GM21723 (cell line): ENCODE measurements at regions not wholly inside any gene's neighbourhood (a gene's known extent, or its start where the extent isn't known, plus 50 kb on each side); places are given as distances from the start of the nearest gene placed in this dataset.

Experiments used
- ATAC-seq: cut with Tn5 transposase; IDR thresholded peaks from one replicate; pipeline ENCODE4 v1.9.1; 2021; ENCODE audit warnings: mild to moderate bottlenecking, moderate library complexity; ENCODE audit not compliant: unreplicated experiment

DNA sequence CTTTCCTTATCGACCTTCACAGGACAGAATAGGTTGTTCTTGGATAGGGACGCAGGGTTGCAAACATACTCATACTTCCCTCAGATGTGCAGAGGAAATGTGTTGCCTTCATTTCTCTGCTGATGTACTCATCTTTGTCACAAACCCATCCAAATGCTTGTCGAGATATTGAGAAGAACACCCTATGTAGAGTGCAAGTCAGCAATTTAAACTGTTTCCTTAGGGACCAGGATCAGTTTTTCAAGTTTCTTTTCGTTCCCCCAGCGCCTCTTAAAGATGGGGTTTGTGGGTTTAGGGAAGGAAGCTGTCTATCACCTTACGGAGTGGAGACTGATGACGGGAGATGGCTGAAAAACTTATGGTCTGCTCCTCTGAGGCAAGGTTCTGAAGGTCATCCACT lies 474.2 kb downstream of the EPHA4 start:
- ATAC-seq = no peak

DNA sequence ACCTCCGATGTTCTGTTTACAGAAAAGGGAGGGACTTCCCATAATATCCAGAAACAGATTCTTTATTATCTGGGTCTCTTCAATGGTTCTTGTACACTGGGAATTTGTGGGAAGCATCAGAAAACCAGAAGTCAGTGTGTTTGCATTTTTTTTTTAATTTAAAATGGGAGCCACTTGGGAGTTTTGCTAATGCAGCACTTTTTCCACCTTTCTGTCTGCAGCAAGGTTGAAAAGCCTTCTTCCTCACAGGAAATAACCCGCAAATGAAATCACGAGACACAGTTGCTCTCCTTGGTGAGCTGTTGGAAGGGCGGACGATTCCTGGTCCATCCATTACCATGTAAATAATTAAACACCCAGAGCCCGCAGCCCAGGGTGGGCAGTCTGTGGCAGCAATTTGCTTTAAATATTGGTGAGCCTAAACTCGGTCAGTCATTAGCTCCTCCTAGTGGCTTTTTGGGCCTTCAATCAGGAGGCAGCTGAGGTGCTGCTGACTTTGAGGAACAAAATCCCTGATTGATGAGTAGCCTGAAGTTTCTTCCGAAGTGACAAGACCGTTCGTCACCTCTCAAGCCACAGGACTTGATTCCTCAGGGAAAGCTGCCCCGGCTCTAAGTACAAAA lies 471.5 kb downstream of the EPHA4 start:
- no peak for ATAC-seq

DNA sequence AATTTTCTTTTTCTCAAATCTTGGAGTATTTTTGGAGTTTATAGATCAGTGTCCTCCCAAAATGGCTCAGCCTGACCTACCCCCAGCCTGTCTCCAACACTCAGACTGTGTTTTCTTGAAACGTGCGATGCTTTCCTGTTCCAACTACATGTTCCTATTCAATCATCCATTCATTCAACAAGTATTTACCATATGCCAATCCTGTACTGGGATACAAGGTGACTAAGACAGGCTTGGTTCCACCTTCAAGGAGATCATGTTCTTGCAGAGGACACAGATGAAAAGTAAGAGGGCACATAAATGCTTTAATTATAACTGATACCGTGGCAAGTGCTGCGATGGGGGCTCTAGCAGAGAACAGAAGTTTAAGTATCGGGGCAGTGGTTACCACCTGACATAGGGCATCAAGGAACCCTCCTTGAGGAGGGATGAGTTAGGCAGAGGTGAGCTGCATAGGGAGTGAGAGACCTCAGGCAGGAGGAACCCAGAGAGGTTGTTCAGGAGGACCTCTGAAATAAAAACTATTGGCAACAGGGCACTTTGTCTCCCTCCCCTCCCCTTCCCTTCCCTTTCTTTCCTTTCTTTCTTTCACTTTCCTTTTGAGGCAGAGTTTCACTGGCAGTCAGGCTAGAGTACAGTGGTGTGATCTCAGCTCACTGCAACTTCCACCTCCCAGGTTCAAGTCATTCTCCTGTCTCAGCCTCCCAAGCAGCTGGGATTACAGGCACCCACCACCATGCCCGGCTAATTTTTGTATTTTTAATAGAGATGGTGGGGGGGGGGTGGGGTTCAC lies 469.0 kb downstream of the EPHA4 start:
- peak; percentile 63 for ATAC-seq

DNA sequence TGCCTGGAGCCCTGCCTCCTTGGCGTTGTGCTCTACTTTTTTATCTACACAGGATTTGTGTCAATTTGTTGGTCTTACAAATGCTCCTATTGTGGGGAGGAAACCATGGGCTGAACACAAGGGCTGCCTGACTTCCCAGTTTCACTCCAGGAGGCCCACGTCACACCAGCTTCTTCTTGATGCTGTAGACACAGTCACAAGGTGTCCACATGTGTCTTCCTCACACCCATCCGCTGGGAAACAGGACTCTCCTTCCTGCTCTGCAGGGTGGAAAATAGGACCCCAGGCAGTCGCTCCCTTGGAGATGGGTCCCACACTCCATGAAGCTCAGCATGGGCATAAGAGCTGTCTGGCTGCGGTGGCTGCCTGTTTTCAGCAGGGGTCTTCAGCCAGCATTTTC lies 468.2 kb downstream of the EPHA4 start:
- ATAC-seq = no peak

DNA sequence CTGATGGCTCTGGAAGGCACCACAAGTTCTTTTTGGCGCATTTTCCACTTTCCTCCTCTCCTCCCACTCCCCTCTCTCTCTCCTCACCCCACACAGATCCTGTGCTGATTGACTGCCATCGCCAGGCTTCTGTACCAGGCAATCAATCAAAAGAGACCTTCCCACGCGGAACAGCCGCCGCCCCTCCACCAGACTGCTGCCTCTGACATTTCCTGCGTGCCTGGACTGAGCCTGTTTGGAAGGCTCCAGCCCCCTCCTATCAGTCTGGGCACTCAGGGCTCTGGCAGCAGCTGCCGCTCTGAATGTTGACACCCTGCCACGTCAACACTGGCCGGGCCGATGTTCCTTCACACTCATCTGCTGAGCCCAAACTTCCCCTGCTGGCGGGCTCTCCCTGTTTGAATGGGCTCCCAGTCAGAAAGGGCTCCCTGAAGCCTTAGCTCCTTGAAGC lies 467.7 kb downstream of the EPHA4 start:
- ATAC-seq = no peak

DNA sequence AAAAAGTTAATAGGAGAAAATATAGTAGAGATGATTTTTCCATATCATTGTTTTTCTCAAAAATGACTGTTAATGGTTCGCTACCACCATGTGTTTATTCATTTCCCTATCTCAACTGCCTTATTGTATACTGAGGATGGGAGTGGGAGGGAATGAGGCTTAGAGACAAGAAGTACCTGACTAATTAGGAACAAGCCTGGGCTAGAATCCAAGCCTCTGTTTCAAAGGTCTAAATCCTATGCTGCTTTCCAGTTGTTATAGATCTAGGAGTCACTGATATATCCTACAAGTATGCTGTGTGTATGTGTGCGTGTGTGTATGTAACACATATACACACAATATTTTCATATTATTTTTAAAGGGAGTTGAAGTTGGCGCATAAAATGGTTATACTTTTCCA lies 465.9 kb downstream of the EPHA4 start:
- no peak for ATAC-seq

DNA sequence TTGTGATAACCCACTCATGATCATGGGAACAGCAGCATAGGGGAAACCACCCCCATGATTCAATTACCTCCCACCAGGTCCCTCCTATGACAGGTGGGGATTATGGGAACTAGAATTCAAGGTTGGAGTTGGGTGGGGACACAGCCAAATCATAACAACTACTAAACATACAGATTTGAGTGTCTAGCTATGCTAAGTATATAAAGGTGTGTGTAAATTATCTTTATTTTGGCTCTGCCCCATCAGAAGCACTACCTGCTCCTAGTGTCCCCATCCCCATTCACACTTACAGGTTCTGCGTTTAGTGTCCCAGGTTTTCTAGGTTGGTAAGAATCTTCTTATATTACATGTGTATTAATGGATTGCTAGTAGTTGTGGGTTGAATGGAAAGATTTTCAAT lies 464.7 kb downstream of the EPHA4 start:
- ATAC-seq = no peak

DNA sequence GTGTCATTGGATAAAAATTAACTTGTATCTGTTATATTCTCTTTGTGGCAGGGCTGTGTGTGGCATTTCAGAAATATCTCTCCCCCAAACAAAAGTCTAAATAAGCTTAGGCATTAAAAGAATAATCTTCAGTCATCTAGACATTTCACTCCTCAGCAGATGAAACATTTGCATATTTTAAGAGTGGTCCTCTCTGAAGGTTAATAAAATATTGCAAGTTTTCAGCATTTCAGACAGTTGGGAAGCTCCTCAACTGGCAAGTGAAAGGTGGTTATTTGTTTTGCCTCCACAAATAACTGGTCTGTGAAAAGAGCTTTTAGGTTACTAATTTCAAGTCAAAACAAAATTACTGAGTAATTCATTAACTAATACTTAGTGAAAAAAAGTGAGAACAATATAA lies 462.6 kb downstream of the EPHA4 start:
- no peak for ATAC-seq

DNA sequence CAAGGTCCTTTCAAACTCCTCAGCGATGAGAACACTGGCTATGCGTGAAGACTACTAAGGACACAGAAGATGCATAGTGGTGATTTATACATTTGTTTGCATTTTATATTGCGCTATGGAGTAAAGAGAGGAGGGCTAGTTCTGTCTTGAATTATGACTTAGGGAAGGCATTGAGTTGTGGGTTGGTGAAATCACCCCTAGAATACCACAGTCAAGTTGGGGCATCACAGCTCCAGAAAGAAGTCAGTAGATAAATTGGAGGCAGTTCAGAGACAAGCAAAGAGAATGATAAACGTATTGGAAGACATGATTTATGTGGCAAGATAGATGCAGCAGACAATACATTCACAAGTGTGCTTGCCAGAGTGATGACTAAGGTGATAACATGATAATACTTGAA lies 460.4 kb downstream of the EPHA4 start:
- no peak for ATAC-seq

DNA sequence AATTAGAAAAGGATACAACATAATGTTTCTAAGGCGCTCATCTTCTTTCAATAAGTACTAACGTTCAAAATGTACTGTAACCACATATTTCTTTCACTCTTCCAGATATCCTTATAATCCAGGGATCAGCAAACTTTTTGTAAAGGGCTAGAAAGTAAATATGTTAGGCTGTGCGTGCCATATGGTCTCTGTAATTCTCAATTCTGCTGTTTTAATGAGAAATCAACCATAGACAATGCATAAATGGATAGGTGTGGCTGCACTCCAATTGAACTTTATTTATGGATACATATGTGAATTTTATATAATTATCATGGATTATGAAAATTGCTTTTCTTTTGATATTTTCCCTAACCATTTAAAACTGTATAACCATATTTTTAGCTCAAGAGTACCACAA lies 459.4 kb downstream of the EPHA4 start:
- ATAC-seq = no peak

DNA sequence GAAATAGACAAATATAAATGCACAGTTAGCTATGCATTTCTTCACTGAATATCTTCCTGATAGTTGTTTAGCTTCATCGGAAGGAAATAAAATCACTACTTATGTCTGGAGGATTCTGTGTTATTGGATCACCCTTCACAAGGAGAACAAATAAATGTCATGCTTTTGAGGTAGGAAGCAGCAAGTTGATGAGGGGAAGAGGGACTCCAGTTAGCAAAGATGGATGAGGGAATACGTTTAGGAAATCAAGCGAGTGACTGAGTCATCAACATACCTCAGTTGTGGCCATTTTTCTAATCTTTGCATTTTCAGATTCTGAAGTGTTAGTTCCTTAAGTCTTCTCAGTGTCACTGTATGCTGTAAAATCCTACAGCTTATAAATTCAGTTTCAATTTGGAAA lies 456.2 kb downstream of the EPHA4 start:
- ATAC-seq = no peak

DNA sequence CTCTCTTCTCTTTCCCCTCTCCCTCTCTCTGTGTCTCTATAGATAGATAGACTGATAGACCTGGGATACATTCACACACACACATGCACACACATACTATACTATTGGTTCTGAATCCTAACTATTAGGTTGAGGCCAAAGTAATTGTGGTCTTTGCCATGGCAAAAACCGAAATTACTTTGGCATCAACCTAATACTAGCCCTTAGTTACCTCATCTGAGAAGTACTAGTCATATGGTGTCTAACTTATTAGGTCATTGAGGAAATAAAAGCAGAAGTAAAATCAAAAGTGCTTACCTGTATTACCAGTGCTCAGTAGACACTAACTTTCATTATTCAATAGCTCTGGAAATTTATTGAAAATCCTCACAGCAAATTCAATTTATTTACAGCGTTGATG lies 451.5 kb downstream of the EPHA4 start:
- peak; percentile 77 for ATAC-seq

DNA sequence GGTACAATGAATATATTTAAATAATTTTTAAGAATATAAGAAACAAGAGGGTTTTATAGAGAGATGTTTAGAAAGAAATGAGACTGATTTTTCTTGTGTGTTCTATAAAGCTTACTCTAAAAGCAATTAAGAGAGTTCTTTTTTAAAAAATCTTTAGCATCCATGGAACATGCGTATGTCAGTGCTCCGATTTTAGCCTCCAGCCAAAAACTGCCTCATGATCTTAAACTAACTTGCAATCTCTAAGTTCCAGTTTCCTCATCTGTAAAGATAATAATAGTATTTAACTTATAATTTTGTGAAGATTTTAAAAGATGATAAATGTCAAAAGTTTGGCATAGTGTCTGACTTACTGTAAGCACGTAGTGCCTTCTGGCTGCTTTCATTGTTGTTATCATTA lies 448.7 kb downstream of the EPHA4 start:
- no peak for ATAC-seq

DNA sequence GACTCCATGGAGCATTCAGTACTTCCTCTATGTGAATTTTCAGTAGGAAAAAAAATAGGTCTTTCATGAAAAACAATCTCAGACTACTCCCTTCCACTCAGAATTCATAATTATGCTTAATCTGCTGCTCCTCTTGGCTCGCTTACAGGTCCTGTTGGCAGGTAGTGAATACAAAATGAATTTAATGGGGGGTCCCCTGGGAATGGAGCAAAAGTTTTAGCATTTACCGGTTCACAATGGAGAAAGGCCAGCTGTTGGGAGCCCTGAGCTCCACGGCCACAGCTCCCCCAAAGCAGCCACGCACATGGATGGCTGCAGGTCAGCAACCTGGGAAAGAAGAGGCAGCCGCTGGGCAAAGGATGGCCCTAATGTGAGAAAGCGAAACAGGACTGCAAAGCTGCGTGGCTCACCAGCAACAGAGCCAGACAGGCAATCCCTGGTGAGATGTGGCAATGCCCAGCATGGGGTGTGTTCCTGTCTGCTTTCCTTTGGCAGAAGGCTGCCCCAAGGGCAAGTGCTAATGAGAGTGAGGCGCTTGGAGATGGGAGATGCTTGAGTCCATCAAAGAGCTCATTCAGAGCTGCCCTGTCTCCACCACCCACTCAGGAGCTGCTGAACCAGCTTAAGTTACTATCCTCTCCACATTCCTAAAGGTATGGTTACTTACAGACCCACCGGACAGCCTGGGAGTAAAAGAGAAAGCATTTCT lies 447.4 kb downstream of the EPHA4 start:
- no peak for ATAC-seq

DNA sequence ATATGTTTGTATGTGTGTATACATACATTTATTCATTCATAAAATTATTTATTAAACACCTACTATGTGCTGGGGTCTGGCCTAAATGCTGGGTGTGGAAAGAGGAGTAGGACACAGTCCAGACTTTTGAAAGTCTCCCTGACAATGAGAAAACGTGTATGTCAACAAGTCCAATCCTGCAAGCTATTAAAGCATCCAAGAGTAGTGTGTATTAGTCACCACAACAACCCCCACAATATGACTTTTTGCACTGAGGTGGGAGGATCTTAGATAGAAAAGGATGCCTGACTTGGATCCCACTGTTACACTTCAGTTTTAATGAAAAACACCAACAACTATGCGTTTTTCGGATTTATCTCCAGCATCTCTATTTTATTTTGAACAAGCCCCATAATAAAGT lies 446.4 kb downstream of the EPHA4 start:
- ATAC-seq = no peak

DNA sequence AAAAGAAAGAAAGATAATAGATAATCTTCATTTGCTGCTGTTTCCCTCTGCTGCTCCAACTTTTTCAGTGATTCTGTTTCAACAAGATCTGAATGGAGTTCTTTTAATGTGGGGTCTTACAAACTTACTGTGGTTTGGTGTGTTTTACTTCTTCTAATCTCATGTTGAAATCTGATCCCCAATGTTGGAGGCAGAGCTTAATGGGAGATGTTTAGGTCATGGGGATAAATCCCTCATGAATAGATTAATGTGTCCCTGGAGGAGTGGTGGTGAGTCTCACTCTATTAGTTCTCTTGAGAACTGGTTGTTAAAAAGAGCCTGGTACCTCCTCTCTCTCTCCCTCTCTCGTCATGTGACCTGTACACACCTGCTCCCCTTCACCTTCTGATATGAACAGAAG lies 442.4 kb downstream of the EPHA4 start:
- ATAC-seq = no peak

DNA sequence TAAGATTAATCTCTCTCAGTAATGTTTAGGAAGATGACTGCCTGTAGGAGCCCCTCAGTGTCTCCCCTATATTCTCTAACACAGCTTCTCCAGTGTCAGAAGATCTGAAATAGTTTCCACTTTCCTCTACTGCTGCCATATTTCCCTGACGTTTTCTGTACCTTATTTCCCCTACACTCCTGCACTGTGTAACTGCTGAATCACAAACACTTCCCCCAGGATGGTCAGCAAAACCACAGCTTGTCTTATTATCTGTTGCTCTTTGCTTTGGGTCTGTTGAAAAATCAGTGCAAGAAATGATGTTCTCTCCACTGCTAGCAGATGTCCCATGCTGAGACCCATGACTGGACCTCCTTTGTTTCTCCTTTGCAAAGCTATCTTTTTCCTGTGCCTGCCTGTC lies 441.7 kb downstream of the EPHA4 start:
- no peak for ATAC-seq

DNA sequence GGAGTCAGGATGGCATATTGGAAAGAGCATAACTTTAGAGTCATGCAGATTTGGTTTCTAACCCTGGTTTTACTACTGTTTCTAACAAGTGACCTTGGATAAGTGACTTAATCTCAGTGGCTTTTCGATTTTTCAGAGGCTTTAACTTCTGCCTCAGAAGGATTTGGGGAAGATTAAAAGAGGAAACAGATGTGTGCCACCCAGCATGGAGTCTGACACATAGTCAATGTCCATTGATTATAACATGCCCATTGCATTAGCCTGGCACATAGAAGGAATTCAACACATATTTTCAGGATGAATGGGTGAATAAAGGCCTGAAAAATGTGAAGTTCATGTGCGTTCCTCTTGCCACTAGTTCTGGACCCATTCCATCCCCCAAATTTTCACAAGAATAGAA lies 438.2 kb downstream of the EPHA4 start:
- ATAC-seq = no peak

DNA sequence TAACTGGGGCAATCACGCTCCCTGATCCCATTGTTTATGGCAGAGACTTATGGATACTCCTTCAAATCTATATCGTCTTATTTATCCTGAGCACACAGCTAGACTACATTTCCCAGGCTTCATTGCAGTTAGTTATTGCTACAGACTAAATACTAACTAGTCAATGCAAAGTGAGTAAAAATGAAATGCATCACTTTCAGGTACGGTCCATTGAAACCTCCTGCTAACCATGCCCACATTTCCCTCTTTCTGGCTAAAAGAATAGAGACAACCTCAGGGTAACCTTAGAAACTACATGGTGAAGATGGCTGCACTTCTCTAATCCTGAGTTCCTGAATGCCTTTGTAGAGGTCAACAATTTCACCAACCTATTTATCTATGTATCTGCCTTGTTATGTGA lies 437.4 kb downstream of the EPHA4 start:
- no peak for ATAC-seq

DNA sequence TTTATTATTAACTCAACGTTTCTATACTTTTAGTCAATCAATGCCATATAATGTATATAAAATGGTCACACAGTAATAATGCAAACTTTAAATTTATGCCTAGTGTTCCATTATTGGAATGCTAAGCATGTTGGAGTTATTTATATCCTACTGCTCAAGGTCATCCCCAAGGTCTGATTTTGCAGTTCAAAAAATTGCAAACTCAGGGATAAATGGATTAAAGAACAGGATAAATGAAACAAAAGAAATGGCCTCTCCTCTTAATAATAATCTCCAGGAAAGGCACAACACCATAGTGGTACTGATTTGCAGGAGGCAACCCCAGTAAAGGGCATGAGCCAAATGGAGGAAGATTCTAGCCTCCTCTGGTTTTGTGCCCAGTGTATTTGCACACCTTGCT lies 436.4 kb downstream of the EPHA4 start:
- no peak for ATAC-seq

DNA sequence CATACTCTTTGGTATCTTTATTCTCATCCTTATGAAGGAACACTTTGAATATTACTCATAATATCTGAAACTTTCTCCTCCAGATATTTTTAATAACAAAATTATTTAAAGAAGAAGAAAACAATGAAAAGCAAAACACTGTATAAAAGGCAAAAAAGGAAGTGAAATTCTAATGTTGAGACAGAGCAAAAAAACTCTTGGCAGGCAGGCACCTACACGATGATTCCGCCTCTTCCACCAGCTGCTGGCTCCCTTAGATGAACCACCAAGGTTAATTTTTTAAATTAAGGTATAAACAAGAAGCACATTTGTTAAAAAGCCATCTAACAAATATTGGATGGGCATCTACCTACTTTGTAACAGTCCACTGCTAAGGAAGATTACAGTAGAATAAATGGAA lies 434.7 kb downstream of the EPHA4 start:
- ATAC-seq = no peak

DNA sequence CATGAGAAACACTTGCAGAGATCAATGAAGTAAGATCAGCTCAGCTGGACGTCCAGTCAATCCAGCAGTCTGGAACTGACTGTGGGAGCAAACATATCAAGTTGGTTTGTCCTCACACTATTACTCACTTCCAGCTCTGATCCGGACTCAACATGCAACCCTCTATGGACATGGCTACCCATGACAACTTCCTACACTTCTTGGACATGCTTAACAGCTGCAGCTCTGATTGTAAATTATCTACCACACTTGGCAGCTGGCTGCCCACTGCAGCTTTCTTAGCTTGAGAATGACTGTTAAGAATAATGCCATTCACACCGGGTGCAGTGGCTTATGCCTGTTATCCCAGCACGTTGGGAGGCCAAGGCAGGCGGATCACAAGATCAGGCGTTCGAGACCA lies 429.8 kb downstream of the EPHA4 start:
- ATAC-seq = no peak
